ENCODE measurements at regions not wholly inside any gene's neighbourhood (a gene's known extent, or its start where the extent isn't known, plus 50 kb on each side); places are given as distances from the start of the nearest gene placed in this dataset.

- TF ChIP-seq, protein P1, sequence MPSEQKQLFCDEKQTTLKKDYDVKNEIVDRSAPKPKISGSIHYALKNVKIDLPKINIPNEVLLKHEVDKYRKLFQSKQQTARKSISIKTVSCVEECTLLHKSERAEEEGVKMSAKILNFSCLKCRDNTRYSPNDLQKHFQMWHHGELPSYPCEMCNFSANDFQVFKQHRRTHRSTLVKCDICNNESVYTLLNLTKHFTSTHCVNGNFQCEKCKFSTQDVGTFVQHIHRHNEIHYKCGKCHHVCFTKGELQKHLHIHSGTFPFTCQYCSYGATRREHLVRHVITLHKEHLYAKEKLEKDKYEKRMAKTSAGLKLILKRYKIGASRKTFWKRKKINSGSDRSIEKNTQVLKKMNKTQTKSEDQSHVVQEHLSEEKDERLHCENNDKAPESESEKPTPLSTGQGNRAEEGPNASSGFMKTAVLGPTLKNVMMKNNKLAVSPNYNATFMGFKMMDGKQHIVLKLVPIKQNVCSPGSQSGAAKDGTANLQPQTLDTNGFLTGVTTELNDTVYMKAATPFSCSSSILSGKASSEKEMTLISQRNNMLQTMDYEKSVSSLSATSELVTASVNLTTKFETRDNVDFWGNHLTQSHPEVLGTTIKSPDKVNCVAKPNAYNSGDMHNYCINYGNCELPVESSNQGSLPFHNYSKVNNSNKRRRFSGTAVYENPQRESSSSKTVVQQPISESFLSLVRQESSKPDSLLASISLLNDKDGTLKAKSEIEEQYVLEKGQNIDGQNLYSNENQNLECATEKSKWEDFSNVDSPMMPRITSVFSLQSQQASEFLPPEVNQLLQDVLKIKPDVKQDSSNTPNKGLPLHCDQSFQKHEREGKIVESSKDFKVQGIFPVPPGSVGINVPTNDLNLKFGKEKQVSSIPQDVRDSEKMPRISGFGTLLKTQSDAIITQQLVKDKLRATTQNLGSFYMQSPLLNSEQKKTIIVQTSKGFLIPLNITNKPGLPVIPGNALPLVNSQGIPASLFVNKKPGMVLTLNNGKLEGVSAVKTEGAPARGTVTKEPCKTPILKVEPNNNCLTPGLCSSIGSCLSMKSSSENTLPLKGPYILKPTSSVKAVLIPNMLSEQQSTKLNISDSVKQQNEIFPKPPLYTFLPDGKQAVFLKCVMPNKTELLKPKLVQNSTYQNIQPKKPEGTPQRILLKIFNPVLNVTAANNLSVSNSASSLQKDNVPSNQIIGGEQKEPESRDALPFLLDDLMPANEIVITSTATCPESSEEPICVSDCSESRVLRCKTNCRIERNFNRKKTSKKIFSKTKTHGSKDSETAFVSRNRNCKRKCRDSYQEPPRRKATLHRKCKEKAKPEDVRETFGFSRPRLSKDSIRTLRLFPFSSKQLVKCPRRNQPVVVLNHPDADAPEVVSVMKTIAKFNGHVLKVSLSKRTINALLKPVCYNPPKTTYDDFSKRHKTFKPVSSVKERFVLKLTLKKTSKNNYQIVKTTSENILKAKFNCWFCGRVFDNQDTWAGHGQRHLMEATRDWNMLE (tag by site-specific recombination; conservative IDR thresholded peaks at IDR 0.05; ENCODE audit: low read depth) = no peak
- no peak for TF ChIP-seq TCF7L2 (IDR thresholded peaks at IDR 0.05; ENCODE audit: borderline replicate concordance, low read depth, low read length)
- TF ChIP-seq ZNF16 (tag by site-specific recombination; IDR thresholded peaks at IDR 0.05; ENCODE audit: low read depth) = no peak
- TF ChIP-seq HOXC10 (CRISPR knock-in tag; IDR thresholded peaks at IDR 0.05) = no peak
- TF ChIP-seq ZBTB11 (tag by site-specific recombination; conservative IDR thresholded peaks at IDR 0.05; ENCODE audit: low read depth) = no peak
- TF ChIP-seq, protein P2, sequence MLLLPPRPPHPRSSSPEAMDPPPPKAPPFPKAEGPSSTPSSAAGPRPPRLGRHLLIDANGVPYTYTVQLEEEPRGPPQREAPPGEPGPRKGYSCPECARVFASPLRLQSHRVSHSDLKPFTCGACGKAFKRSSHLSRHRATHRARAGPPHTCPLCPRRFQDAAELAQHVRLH (tag by site-specific recombination; IDR thresholded peaks at IDR 0.05) = no peak
- TF ChIP-seq ZSCAN30 (tag by site-specific recombination; IDR thresholded peaks at IDR 0.05) = no peak
- no peak for TF ChIP-seq SALL2 (tag by site-specific recombination; IDR thresholded peaks at IDR 0.05; ENCODE audit: borderline replicate concordance)
Observed at GRCh38 chr12:116337312-116337711, 59.8 kb upstream of the MED13L start (continued).

GRCh38 chr12:116338064-116338846 lies 60.8 kb upstream of the MED13L start:
- CTCF ChIA-PET = interaction anchor here (0.6 kb wide), 2 partner anchors 10 to 204 kb away, joined by 3 read pairs; no protein-coding TSS in a partner anchor
- POLR2A ChIA-PET = no interaction called here
- H3K4me1 ChIP-seq (ENCODE audit: control insufficient read depth, insufficient read depth, low read length) = no peaks in the 10 kb centered on the region

DNA sequence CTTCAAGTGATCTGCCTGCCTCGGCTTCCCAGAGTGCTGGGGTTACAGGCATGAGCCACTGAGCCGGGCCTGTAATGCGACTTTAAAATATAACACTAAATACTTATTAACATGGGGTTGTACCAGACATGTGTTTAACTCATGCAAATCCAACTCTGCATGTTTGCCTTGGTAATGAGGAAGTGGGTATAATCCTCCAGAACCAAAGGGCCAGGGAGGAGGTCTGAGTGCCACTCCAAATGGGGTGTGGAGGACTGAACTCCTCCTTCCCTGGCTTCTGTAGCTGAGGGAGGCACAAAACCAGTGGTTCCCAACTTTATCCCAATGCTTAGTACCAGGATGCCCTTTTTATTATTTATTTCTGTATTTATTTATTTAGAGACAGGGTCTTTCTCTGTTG lies 61.6 kb upstream of the MED13L start:
- CTCF ChIA-PET = no interaction called here
- Histone ChIP-seq H3K27ac (ENCODE audit: extremely low read depth, low read depth, low read length) (no peak overlapping the region), H3K4me1 (ENCODE audit: control insufficient read depth, insufficient read depth, low read length) (no peaks in the 10 kb centered on the region), H3K36me3 (ENCODE audit: control insufficient read depth in 2 of 2, insufficient read depth in 1 of 2, low read length in 2 of 2) (no peaks in the 10 kb centered on the region), H3K9me3 (ENCODE audit: control insufficient read depth, insufficient read depth, low read depth, low read length) (no peaks in the 10 kb centered on the region), H3K4me3 (ENCODE audit: low read depth, low read length) (no peak overlapping the region)
- no peak for TF ChIP-seq ZNF404 (tag by site-specific recombination; IDR thresholded peaks at IDR 0.05)
- no peak for TF ChIP-seq ZNF311 (tag by site-specific recombination; IDR thresholded peaks at IDR 0.05; ENCODE audit: borderline replicate concordance)
- TF ChIP-seq SP7 (tag by site-specific recombination; IDR thresholded peaks at IDR 0.05) = no peak
- no peak for TF ChIP-seq ZNF596 (tag by site-specific recombination; IDR thresholded peaks at IDR 0.05)
- no peak for TF ChIP-seq ZNF37A (tag by site-specific recombination; IDR thresholded peaks at IDR 0.05)
- no peak for TF ChIP-seq KLF7 (tag by site-specific recombination; IDR thresholded peaks at IDR 0.05; ENCODE audit: borderline replicate concordance)
- no peak for TF ChIP-seq ZNF521 (tag by site-specific recombination; IDR thresholded peaks at IDR 0.05)
- POLR2A ChIA-PET = no interaction called here

More at GRCh38 chr12:116338064-116338846, 60.8 kb upstream of the MED13L start:
- H3K27ac ChIP-seq (ENCODE audit: extremely low read depth, low read depth, low read length) = no peak overlapping the region
- H3K9me3 ChIP-seq (ENCODE audit: control insufficient read depth, insufficient read depth, low read depth, low read length) = no peaks in the 10 kb centered on the region
- no peaks in the 10 kb centered on the region for H3K36me3 ChIP-seq (ENCODE audit: control insufficient read depth in 2 of 2, insufficient read depth in 1 of 2, low read length in 2 of 2)
- H3K4me3 ChIP-seq (ENCODE audit: low read depth, low read length) = no peak overlapping the region
- no peak for TF ChIP-seq ZNF830 (tag by site-specific recombination; IDR thresholded peaks at IDR 0.05; ENCODE audit: low read depth)
- TF ChIP-seq ZNF768 (tag by site-specific recombination; IDR thresholded peaks at IDR 0.05) = 0 out of 2 replicates have a peak, but pooled peaks have one; percentile 55
- TF ChIP-seq ZNF76 (tag by site-specific recombination; IDR thresholded peaks at IDR 0.05; ENCODE audit: borderline replicate concordance, low read depth) = no peak
- TF ChIP-seq ZBTB1 (tag by site-specific recombination; IDR thresholded peaks at IDR 0.05) = no peak
- no peak for TF ChIP-seq ZNF37A (tag by site-specific recombination; IDR thresholded peaks at IDR 0.05)
